Hepatocyte (in vitro differentiated cells): ENCODE measurements at regions not wholly inside any gene's neighbourhood (a gene's known extent, or its start where the extent isn't known, plus 50 kb on each side); places are given as distances from the start of the nearest gene placed in this dataset.

ENCODE experiments used
- EZH2 ChIP-seq: fragments of 200-600 bp; sonication (generic); IDR thresholded peaks from 2 replicates; pipeline ENCODE4 v1.6.1; 2016; ENCODE audit warnings: antibody characterized with exemption, mild to moderate bottlenecking, borderline replicate concordance
- EZH2phosphoT487 ChIP-seq: fragments of 200-600 bp; sonication (generic); IDR thresholded peaks from one replicate; pipeline ENCODE4 v1.6.1; 2018; ENCODE audit warnings: antibody characterized with exemption, mild to moderate bottlenecking, low read depth, moderate library complexity; ENCODE audit not compliant: unreplicated experiment, severe bottlenecking
- TF ChIP-seq, protein P1 (sequence below): fragments of 200-600 bp; sonication (generic); IDR thresholded peaks from 2 replicates; pipeline ENCODE4 v1.5.1; 2016; ENCODE audit warnings: antibody characterized with exemption, mild to moderate bottlenecking; ENCODE audit not compliant: poor library complexity

DNA sequence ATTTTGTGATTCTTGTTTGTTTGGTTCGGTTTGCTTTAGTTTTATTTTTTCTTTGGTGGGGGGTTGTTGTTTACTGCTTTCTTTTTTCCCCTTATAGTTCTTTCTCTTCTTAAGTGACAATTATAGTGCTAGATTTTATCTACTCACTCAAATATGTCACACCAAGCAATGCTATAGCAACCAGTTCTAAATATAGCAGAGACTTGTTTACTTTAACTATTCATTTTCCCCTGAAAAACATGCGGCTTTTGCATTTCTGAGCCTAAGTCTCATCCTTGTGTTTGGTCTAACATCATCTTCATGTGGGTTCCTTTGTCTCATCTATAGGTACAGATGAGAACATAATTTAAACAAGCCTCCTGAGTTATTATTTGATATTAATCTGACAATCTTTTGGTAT, 676.6 kb downstream of the FAT4 start:
- TF ChIP-seq, protein P1, sequence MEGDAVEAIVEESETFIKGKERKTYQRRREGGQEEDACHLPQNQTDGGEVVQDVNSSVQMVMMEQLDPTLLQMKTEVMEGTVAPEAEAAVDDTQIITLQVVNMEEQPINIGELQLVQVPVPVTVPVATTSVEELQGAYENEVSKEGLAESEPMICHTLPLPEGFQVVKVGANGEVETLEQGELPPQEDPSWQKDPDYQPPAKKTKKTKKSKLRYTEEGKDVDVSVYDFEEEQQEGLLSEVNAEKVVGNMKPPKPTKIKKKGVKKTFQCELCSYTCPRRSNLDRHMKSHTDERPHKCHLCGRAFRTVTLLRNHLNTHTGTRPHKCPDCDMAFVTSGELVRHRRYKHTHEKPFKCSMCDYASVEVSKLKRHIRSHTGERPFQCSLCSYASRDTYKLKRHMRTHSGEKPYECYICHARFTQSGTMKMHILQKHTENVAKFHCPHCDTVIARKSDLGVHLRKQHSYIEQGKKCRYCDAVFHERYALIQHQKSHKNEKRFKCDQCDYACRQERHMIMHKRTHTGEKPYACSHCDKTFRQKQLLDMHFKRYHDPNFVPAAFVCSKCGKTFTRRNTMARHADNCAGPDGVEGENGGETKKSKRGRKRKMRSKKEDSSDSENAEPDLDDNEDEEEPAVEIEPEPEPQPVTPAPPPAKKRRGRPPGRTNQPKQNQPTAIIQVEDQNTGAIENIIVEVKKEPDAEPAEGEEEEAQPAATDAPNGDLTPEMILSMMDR = no peak
- TF ChIP-seq EZH2 (no peak), EZH2phosphoT487 (no peak)
